H1 (cell line): ENCODE measurements at regions not wholly inside any gene's neighbourhood (a gene's known extent, or its start where the extent isn't known, plus 50 kb on each side); places are given as distances from the start of the nearest gene placed in this dataset.

Experiments
- CHD7 ChIP-seq: fragments of 300-600 bp; sonication (generic); IDR thresholded peaks from 2 replicates; pipeline ENCODE4 v1.7.1; 2012; ENCODE audit warnings: low read length, moderate library complexity, mild to moderate bottlenecking, inconsistent platforms; ENCODE audit not compliant: insufficient replicate concordance
- EP300 ChIP-seq, 2 experiments: IDR thresholded peaks; 1 replicate in 1 of 2; 2 replicates in 1 of 2; pipeline ENCODE4 v1.6.1; 2011 to 2012; ENCODE audit warnings: low read depth in 2 of 2, low read length in 2 of 2, mild to moderate bottlenecking in 2 of 2, borderline replicate concordance in 1 of 2, inconsistent platforms in 1 of 2, moderate library complexity in 1 of 2
- EZH2 ChIP-seq: fragments of 200-600 bp; sonication (generic); IDR thresholded peaks from 2 replicates; pipeline ENCODE4 v1.7.1; 2012; ENCODE audit warnings: low read depth, mild to moderate bottlenecking, moderate library complexity, low read length, inconsistent platforms; ENCODE audit not compliant: severe bottlenecking
- POLR2AphosphoS5 ChIP-seq: IDR thresholded peaks from 2 replicates; pipeline ENCODE4 v1.6.1; 2011; ENCODE audit warnings: low read depth, low read length
- SP1 ChIP-seq: IDR thresholded peaks from 2 replicates; pipeline ENCODE4 v1.6.1; 2011; ENCODE audit warnings: low read depth, low read length

- TF ChIP-seq CHD7 (no peak), POLR2AphosphoS5 (no peak), SP1 (no peak), EP300 (IDR thresholded peaks at IDR 0.05; ENCODE audit: borderline replicate concordance in 1 of 2, low read depth in 2 of 2, low read length in 2 of 2) (no peak), EZH2 (no peak)
- TF ChIP-seq, all 59 proteins: peak for 0
Observed at GRCh38 chr14:49121246-49121645, 464.9 kb downstream of the RPS29 start (continued).
